Suprapubic skin (tissue), 4 donors: ENCODE measurements at regions not wholly inside any gene's neighbourhood (a gene's known extent, or its start where the extent isn't known, plus 50 kb on each side); places are given as distances from the start of the nearest gene placed in this dataset.

Source experiments
- EP300 ChIP-seq: sonication (generic); formaldehyde crosslinking; IDR thresholded peaks from one replicate; pipeline ENCODE4 v1.6.1; 2017; ENCODE audit warnings: antibody characterized with exemption
- POLR2AphosphoS5 ChIP-seq, 3 donors: sonication (generic); formaldehyde crosslinking; IDR thresholded peaks; one replicate each; pipeline ENCODE4 v1.6.1; 2017; ENCODE audit warnings: antibody characterized with exemption in 3 of 3
- TF ChIP-seq, protein P1 (sequence below), 2 donors: fragments of 200-600 bp in 1 of 2; fragments of 450-650 bp in 1 of 2; sonication (generic) in 1 of 2; IDR thresholded peaks; one replicate each; pipeline ENCODE4 v1.5.1; 2016 to 2019; ENCODE audit warnings: antibody characterized with exemption in 2 of 2, mild to moderate bottlenecking in 1 of 2, moderate library complexity in 1 of 2

DNA sequence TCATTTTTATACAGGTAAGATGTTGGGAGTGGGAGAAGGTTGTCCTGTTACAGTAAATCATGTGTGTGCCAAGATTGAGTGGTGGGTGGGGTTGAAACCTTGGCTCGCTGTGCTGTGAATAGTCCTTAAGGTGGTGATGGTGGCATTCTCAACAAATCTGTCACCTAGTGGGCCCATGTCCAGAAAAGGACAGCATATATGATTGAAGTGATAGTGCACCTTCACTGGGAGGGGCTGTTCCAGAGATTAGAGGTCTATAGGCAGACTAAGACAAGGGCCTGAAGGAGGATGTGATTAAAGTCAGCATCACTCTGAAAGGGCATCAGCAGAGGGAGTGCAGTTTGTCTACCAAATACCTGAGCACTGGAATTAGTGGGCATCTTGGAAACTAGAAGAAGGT, 374.2 kb upstream of the C2CD4B start:
- TF ChIP-seq, protein P1, sequence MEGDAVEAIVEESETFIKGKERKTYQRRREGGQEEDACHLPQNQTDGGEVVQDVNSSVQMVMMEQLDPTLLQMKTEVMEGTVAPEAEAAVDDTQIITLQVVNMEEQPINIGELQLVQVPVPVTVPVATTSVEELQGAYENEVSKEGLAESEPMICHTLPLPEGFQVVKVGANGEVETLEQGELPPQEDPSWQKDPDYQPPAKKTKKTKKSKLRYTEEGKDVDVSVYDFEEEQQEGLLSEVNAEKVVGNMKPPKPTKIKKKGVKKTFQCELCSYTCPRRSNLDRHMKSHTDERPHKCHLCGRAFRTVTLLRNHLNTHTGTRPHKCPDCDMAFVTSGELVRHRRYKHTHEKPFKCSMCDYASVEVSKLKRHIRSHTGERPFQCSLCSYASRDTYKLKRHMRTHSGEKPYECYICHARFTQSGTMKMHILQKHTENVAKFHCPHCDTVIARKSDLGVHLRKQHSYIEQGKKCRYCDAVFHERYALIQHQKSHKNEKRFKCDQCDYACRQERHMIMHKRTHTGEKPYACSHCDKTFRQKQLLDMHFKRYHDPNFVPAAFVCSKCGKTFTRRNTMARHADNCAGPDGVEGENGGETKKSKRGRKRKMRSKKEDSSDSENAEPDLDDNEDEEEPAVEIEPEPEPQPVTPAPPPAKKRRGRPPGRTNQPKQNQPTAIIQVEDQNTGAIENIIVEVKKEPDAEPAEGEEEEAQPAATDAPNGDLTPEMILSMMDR (IDR thresholded peaks at IDR 0.05): no peak
- TF ChIP-seq EP300 (no peak), POLR2AphosphoS5 (IDR thresholded peaks at IDR 0.05) (no peak)
